Lung (tissue), 11 donors: ENCODE measurements at regions not wholly inside any gene's neighbourhood (a gene's known extent, or its start where the extent isn't known, plus 50 kb on each side); places are given as distances from the start of the nearest gene placed in this dataset.

Experiments used
- ATAC-seq: fragments of 200-7000 bp; cut with Tn5 transposase; one replicate; pipeline ENCODE4 v1.9.1; 2020; ENCODE audit warnings: moderate number of reproducible peaks; ENCODE audit not compliant: insufficient read depth, low FRiP score
- DNase-seq, 3 donors: peaks; one replicate each; pipeline ENCODE4 v3.0.0-alpha.2; 2013 to 2017
- H3K27ac ChIP-seq, 2 donors: one replicate each; pipeline ENCODE4 v1.5.1; 2013; ENCODE audit warnings: mild to moderate bottlenecking in 2 of 2, moderate library complexity in 2 of 2, control low read depth in 1 of 2, inconsistent platforms in 1 of 2, low read depth in 1 of 2, low read length in 1 of 2
- H3K27me3 ChIP-seq, 3 donors: one replicate each; pipeline ENCODE4 v1.5.1; 2013; ENCODE audit warnings: low read length in 2 of 3; ENCODE audit not compliant: control insufficient read depth in 3 of 3, insufficient read depth in 3 of 3
- H3K36me3 ChIP-seq, 4 donors: one replicate each; pipeline ENCODE4 v1.5.1; 2013; ENCODE audit warnings: low read length in 4 of 4, mild to moderate bottlenecking in 1 of 4, moderate library complexity in 1 of 4; ENCODE audit not compliant: control insufficient read depth in 4 of 4, insufficient read depth in 4 of 4
- H3K4me1 ChIP-seq, 5 donors: one replicate each; pipeline ENCODE4 v1.5.1; 2013; ENCODE audit warnings: low read length in 5 of 5, mild to moderate bottlenecking in 2 of 5, moderate library complexity in 1 of 5; ENCODE audit not compliant: control insufficient read depth in 5 of 5, insufficient read depth in 5 of 5
- H3K4me3 ChIP-seq: one replicate; pipeline ENCODE4 v1.5.1; 2013; ENCODE audit warnings: mild to moderate bottlenecking, control low read depth, moderate library complexity
- H3K9ac ChIP-seq, 2 donors: one replicate each; pipeline ENCODE4 v1.5.1; 2013; ENCODE audit warnings: low read length in 2 of 2, control low read depth in 1 of 2; ENCODE audit not compliant: insufficient read depth in 1 of 2
- H3K9me3 ChIP-seq, 4 donors: one replicate each; pipeline ENCODE4 v1.5.1; 2013; ENCODE audit warnings: low read length in 3 of 4, mild to moderate bottlenecking in 1 of 4, moderate library complexity in 1 of 4; ENCODE audit not compliant: control insufficient read depth in 4 of 4, insufficient read depth in 3 of 4
- WGBS, 2 donors: extraction: QIAGEN DNeasy Blood & Tissue Kit; methylation state at CpG; one replicate each; pipeline ENCODE4 v1.1.7; 2013; 5-methylcytosine and 5-hydroxymethylcytosine counted together
- TF ChIP-seq, protein P1 (sequence below): IDR thresholded peaks from 2 replicates; pipeline ENCODE4 v1.5.1; 2012; ENCODE audit warnings: mild to moderate bottlenecking; ENCODE audit errors: control extremely low read depth, extremely low read depth
- donor health status: control.
- donor health status: control.
- donor health status: Bipolar disorder and iron deficiency.
- donor health status: healthy.
- donor health status: DM: yes; HTN: yes; CAD: no.

DNA sequence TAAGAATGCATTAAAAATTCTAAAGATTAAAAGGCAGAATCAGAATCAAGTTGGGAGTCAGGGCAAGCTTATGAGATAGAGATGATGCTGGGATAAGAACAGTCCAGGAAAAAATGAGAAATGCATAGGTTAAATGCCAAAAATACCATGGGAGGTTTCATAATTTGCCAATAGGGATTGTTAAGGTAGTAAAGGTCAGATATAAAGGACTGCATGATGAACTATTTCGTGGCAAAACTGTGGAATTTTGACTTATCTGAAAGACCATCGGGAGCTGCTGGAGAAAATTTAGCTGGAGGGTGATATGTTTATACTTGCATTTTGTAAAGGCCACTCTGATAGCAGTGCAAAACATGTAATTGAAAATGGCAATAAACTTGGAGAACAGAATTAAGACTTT lies 1872.8 kb upstream of the ACO1 start:
- Histone ChIP-seq H3K9me3 (no peaks in the 10 kb centered on the region), H3K27ac (no peak overlapping the region), H3K4me1 (no peaks in the 10 kb centered on the region), H3K36me3 (no peaks in the 10 kb centered on the region), H3K9ac (no peak overlapping the region), H3K4me3 (no peak overlapping the region), H3K27me3 (no peaks in the 10 kb centered on the region)
- 53 to 66% methylated on average over 2 of the region's 2 CpGs for WGBS, 2 donors
- DNase-seq (no peak), ATAC-seq (no peak)
- TF ChIP-seq, protein P1, sequence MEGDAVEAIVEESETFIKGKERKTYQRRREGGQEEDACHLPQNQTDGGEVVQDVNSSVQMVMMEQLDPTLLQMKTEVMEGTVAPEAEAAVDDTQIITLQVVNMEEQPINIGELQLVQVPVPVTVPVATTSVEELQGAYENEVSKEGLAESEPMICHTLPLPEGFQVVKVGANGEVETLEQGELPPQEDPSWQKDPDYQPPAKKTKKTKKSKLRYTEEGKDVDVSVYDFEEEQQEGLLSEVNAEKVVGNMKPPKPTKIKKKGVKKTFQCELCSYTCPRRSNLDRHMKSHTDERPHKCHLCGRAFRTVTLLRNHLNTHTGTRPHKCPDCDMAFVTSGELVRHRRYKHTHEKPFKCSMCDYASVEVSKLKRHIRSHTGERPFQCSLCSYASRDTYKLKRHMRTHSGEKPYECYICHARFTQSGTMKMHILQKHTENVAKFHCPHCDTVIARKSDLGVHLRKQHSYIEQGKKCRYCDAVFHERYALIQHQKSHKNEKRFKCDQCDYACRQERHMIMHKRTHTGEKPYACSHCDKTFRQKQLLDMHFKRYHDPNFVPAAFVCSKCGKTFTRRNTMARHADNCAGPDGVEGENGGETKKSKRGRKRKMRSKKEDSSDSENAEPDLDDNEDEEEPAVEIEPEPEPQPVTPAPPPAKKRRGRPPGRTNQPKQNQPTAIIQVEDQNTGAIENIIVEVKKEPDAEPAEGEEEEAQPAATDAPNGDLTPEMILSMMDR = no peak

DNA sequence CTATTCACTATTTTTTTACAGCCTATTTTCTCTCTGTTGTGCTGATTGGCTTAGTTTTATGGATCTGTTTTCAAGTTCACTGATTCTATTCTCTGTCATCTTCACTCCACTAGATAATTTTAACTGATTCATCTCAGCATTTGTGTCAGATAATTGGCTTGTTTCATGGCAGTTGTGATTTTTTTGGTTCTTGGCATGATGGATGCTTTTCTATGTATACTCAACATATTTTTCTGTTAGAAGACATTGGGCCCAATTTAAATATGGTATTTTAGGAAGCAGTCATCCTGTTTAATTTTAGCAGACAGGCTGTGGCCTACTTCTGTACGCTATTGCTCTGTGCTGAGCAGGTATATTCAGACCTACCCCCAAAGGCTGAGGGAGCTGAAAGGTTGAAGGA lies 1865.3 kb upstream of the ACO1 start:
- DNase-seq (no peak), ATAC-seq (no peak)
- Histone ChIP-seq H3K9ac (no peak overlapping the region), H3K4me3 (no peak overlapping the region), H3K36me3 (no peaks in the 10 kb centered on the region), H3K27me3 (no peaks in the 10 kb centered on the region), H3K27ac (no peak overlapping the region), H3K4me1 (no peaks in the 10 kb centered on the region), H3K9me3 (no peaks in the 10 kb centered on the region)
- TF ChIP-seq, protein P1 = no peak
- WGBS, 2 donors = 87% methylated on average over 1 of the region's 1 CpG

DNA sequence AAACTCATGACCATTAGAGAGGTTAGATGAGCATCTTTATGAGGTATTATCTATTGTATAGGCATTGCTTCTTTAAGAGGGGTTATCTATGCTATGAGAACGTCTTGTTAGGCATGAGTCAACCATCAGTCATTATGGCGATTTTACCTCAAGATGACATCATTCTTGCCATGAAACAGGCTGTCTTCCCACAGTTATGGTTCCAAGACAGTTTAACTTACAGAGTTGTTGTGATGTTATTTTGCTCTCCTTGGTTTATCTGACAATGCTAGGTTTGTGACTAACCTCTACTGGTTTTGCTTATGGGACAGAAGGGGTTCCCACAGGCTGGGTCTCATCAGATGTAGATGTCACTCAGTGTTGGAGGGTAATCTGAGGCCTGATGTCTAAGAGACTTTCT lies 1864.7 kb upstream of the ACO1 start:
- H3K4me1 ChIP-seq = no peaks in the 10 kb centered on the region
- TF ChIP-seq, protein P1 = no peak

DNA sequence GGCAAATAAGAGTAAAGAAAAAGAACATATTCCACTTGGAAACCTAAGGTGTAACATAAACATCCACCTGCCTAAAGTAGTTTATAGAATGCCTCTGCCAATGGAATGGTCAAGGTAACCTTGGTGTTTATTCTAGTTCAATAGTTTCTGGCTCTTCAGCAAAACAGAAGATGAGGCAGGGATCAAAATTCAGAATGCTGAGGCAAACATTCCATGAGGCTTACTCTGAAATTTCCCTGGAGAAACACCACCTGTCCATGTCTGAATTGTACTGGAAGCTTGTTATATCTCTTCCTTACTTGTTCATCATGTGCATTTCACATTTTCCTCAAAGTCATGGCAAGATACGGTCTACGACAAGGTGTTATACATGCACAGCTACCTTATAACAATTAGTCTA lies 1862.4 kb upstream of the ACO1 start:
- H3K27ac ChIP-seq = no peak overlapping the region
- ATAC-seq (no peak), DNase-seq (no peak)
- H3K27me3 ChIP-seq = no peaks in the 10 kb centered on the region
- no peak overlapping the region for H3K4me3 ChIP-seq
- no peak overlapping the region for H3K9ac ChIP-seq
- no peaks in the 10 kb centered on the region for H3K9me3 ChIP-seq
- no peaks in the 10 kb centered on the region for H3K4me1 ChIP-seq
- H3K36me3 ChIP-seq = no peaks in the 10 kb centered on the region
- TF ChIP-seq, protein P1 = no peak
- WGBS, 2 donors = 92 to 97% methylated on average over 2 of the region's 2 CpGs

More for the DNA sequence above, 1864.7 kb upstream of the ACO1 start:
- DNase-seq (no peak), ATAC-seq (no peak)
- 65 to 80% methylated on average over 2 of the region's 2 CpGs for WGBS, 2 donors
- no peaks in the 10 kb centered on the region for H3K9me3 ChIP-seq
- H3K27me3 ChIP-seq = no peaks in the 10 kb centered on the region
- no peak overlapping the region for H3K9ac ChIP-seq
- H3K4me3 ChIP-seq = no peak overlapping the region
- no peaks in the 10 kb centered on the region for H3K36me3 ChIP-seq
- H3K27ac ChIP-seq = no peak overlapping the region
